ENCODE measurements at regions not wholly inside any gene's neighbourhood (a gene's known extent, or its start where the extent isn't known, plus 50 kb on each side); places are given as distances from the start of the nearest gene placed in this dataset.

DNA sequence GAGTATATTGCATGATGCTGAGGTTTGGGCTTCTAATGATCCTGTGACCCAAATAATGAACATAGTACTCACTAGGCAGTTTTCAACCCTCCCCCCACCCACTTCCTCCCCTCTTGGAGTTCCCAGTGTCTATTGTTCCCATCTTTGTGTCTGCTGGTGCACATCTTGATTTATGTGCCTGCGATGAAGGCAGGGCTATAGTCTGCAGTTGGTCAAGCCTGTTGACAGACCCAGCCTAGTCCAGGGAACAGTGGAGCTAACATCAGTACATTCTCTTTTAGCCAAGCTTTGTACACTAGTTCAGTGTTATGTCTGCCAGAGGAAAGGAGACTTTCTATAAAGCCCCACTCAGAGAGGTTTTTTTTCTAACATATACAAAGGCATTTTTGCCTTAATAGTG is 287.6 kb downstream of the CPS1 start:
- TF ChIP-seq POLR2A (IDR thresholded peaks at IDR 0.05; ENCODE audit: low read length) (no peak), GATA1 (IDR thresholded peaks at IDR 0.05; ENCODE audit: low read depth, low read length) (no peak)
